ENCODE measurements at regions not wholly inside any gene's neighbourhood (a gene's known extent, or its start where the extent isn't known, plus 50 kb on each side); places are given as distances from the start of the nearest gene placed in this dataset.
A peak's percentile ranks its signal among the peaks of the same experiment; 100 is the strongest.

- no TSS peak for BruUV-seq (replicated peaks)
- WGBS (ENCODE audit: low lambda C conversion rate): 85% methylated on average over 6 of the region's 11 CpGs
Measured at GRCh38 chr1:229023651-229024300, 247.1 kb upstream of the RAB4A start.

GRCh38 chr1:229024528-229025130 is 246.3 kb upstream of the RAB4A start:
- H3K36me3 ChIP-seq (replicated peaks in 1 of 2; ENCODE audit: control insufficient read depth in 1 of 2, insufficient read depth in 2 of 2, low read length in 2 of 2): no peaks in the 10 kb centered on the region
- peak overlapping the region; percentile 17; the same call in 1 of the 2 replicates for H3K9ac ChIP-seq (ENCODE audit: insufficient read depth, low read depth, low read length)
- BruUV-seq (replicated peaks): no TSS peak
- POLR2A ChIA-PET: interaction anchor here (0.8 kb wide), 1 partner anchor 9 kb away, joined by 3 read pairs; no protein-coding TSS in a partner anchor
- in situ Hi-C loops (cut with HindIII; ENCODE audit: extremely low pct_ligation_motif_present, low pct_unique_long_range_greater_than_20kb) (no loop called here), intact Hi-C loops (cut with micrococcal nuclease; ENCODE audit: unreplicated experiment) (loop anchor here (10.0 kb wide), 1 partner anchor 200 kb away; no protein-coding TSS in a partner anchor)
- no peaks in the 10 kb centered on the region for H3K9me3 ChIP-seq (ENCODE audit: low read length)
- WGBS (ENCODE audit: low lambda C conversion rate): 95% methylated on average over 11 of the region's 13 CpGs
- no peaks in the 10 kb centered on the region for H4K20me1 ChIP-seq (ENCODE audit: insufficient read depth, low read length)
- no peak overlapping the region for H3K4me3 ChIP-seq (replicated peaks in 1 of 3; ENCODE audit: insufficient read depth in 1 of 3, low read depth in 2 of 3, low read length in 3 of 3)
- FAIRE-seq (no peak), DNase-seq (ENCODE audit: low spot score) (peak; percentile 59), ATAC-seq (peak; percentile 29; the same call in 1 of the 3 replicates)
- H3K27ac ChIP-seq (ENCODE audit: extremely low read length, insufficient read depth, low read length): no peak overlapping the region
- H3K4me2 ChIP-seq (ENCODE audit: low read depth, low read length): no peak overlapping the region
- CTCF ChIA-PET (ENCODE audit: low intra/inter-chr PET ratio, low total read pairs): no interaction called here
- H3K79me2 ChIP-seq (ENCODE audit: insufficient read depth, low read length): no peaks in the 10 kb centered on the region
- no peaks in the 10 kb centered on the region for H3K27me3 ChIP-seq (ENCODE audit: control insufficient read depth in 1 of 2, insufficient read depth in 2 of 2, low read length in 2 of 2)
- no peak overlapping the region for H2AFZ ChIP-seq (ENCODE audit: low read length)
- peaks cover 86% of the 10 kb centered on the region for H3K4me1 ChIP-seq (ENCODE audit: insufficient read depth, low read length)
- no peak for TF ChIP-seq ZNF430 (CRISPR knock-in tag; IDR thresholded peaks at IDR 0.05)
- no peak for TF ChIP-seq ZNF709 (CRISPR knock-in tag; IDR thresholded peaks at IDR 0.05)
- TF ChIP-seq ELF1 (CRISPR knock-in tag; IDR thresholded peaks at IDR 0.05): no peak
- peak; percentile 96 for TF ChIP-seq FOSL2 (CRISPR knock-in tag; IDR thresholded peaks at IDR 0.05)
- no peak for TF ChIP-seq ARNT2 (CRISPR knock-in tag; IDR thresholded peaks at IDR 0.05; ENCODE audit: low read depth)
- no peak for TF ChIP-seq ZNF335 (CRISPR knock-in tag; IDR thresholded peaks at IDR 0.05)
- no peak for TF ChIP-seq TMF1 (CRISPR knock-in tag; IDR thresholded peaks at IDR 0.05; ENCODE audit: low read depth)
- peak; percentile 60; the same call in 1 of the 2 replicates for TF ChIP-seq NFE2L1 (CRISPR knock-in tag; IDR thresholded peaks at IDR 0.05; ENCODE audit: borderline replicate concordance)
- no peak for TF ChIP-seq FOXP1 (IDR thresholded peaks at IDR 0.05)
- no peak for TF ChIP-seq FOXP1 (CRISPR knock-in tag; IDR thresholded peaks at IDR 0.05)
- 0 out of 2 replicates have a peak, but pooled peaks have one; percentile 28 for TF ChIP-seq ARID5B (CRISPR knock-in tag; IDR thresholded peaks at IDR 0.05)
- TF ChIP-seq POLR2G (IDR thresholded peaks at IDR 0.05; ENCODE audit: low read depth, low read length): no peak

More at GRCh38 chr1:229023651-229024300, 247.1 kb upstream of the RAB4A start:
- POLR2A ChIA-PET: interaction anchor here (1.6 kb wide), 1 partner anchor 60 kb away, joined by 6 read pairs; no protein-coding TSS in a partner anchor
- CTCF ChIA-PET (ENCODE audit: low intra/inter-chr PET ratio, low total read pairs): no interaction called here
- in situ Hi-C loops (cut with HindIII; ENCODE audit: extremely low pct_ligation_motif_present, low pct_unique_long_range_greater_than_20kb): no loop called here
- H3K4me1 ChIP-seq (ENCODE audit: insufficient read depth, low read length): peaks cover 78% of the 10 kb centered on the region
- TF ChIP-seq BRD4 (CRISPR knock-in tag; IDR thresholded peaks at IDR 0.05) (0 out of 2 replicates have a peak, but pooled peaks have one; percentile 55), PPARG (CRISPR knock-in tag; conservative IDR thresholded peaks at IDR 0.05) (no peak), PITX1 (CRISPR knock-in tag; IDR thresholded peaks at IDR 0.05) (peak; percentile 29; the same call in 1 of the 2 replicates), ZNF143 (CRISPR knock-in tag; IDR thresholded peaks at IDR 0.05) (0 out of 2 replicates have a peak, but pooled peaks have one; percentile 31), ZNF563 (CRISPR knock-in tag; IDR thresholded peaks at IDR 0.05) (no peak), MAF1 (CRISPR knock-in tag; IDR thresholded peaks at IDR 0.05; ENCODE audit: borderline replicate concordance) (0 out of 2 replicates have a peak, but pooled peaks have one; percentile 42)
- no peaks in the 10 kb centered on the region for H3K79me2 ChIP-seq (ENCODE audit: insufficient read depth, low read length)
- H3K9me3 ChIP-seq (ENCODE audit: low read length): no peaks in the 10 kb centered on the region
- no peaks in the 10 kb centered on the region for H3K27me3 ChIP-seq (ENCODE audit: control insufficient read depth in 1 of 2, insufficient read depth in 2 of 2, low read length in 2 of 2)
- no peak overlapping the region for H3K4me2 ChIP-seq (ENCODE audit: low read depth, low read length)
- no peak overlapping the region for H2AFZ ChIP-seq (ENCODE audit: low read length)
- ATAC-seq (no peak), DNase-seq (ENCODE audit: low spot score) (no peak), FAIRE-seq (no peak)
- H3K9ac ChIP-seq (ENCODE audit: insufficient read depth, low read depth, low read length): no peak overlapping the region; the same call in 1 of the 2 replicates
- H3K27ac ChIP-seq (ENCODE audit: extremely low read length, insufficient read depth, low read length): peak overlapping the region; percentile 62
- H3K36me3 ChIP-seq (replicated peaks in 1 of 2; ENCODE audit: control insufficient read depth in 1 of 2, insufficient read depth in 2 of 2, low read length in 2 of 2): no peaks in the 10 kb centered on the region
- intact Hi-C loops (cut with micrococcal nuclease; ENCODE audit: unreplicated experiment): loop anchor here (2.0 to 10.0 kb wide), 2 partner anchors 41 to 201 kb away; no protein-coding TSS in a partner anchor
- no peak overlapping the region for H3K4me3 ChIP-seq (replicated peaks in 1 of 3; ENCODE audit: insufficient read depth in 1 of 3, low read depth in 2 of 3, low read length in 3 of 3)
- H4K20me1 ChIP-seq (ENCODE audit: insufficient read depth, low read length): no peaks in the 10 kb centered on the region

Data from HepG2 (cell line).